Fibroblast of villous mesenchyme (primary cell): ENCODE measurements at regions not wholly inside any gene's neighbourhood (a gene's known extent, or its start where the extent isn't known, plus 50 kb on each side); places are given as distances from the start of the nearest gene placed in this dataset.
"Not testable (repeated sequence)": the region's sequence is repeated elsewhere in the genome, so short reads cannot be mapped to it uniquely, and the experiment has no call there.

ENCODE experiments used
- DNase-seq: peaks from one replicate; pipeline ENCODE4 v3.0.0-alpha.2; 2010; ENCODE audit warnings: low read depth
- H3K4me3 ChIP-seq: 2 replicates; pipeline ENCODE4 v1.5.1; 2011; ENCODE audit warnings: low read depth, mild to moderate bottlenecking, low read length
- TF ChIP-seq, protein P1 (sequence below): IDR thresholded peaks from 2 replicates; pipeline ENCODE4 v1.5.1; 2012; ENCODE audit warnings: low read depth, mild to moderate bottlenecking, low read length; ENCODE audit not compliant: insufficient read depth

DNA sequence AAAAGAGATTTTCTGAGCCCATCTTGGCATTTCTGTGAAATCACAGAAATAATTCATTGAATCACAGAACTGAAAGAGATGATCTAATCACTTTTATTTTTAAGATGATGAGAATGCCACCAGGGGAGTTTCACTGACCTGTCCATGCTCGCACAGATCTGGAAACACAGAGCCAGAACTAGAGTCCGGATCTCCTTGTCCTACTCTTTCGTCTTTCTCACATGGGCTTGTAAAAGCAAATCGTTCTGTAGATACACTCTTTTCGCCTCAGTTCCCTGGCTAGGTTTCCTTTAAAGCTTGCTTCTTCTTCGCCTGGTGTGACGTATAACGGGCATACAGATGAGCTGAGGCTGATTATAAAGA, 122.5 kb upstream of the SPRED1 start:
- H3K4me3 ChIP-seq, result peak overlapping the region; percentile 45
- DNase-seq, result peak; percentile 58
- TF ChIP-seq, protein P1, sequence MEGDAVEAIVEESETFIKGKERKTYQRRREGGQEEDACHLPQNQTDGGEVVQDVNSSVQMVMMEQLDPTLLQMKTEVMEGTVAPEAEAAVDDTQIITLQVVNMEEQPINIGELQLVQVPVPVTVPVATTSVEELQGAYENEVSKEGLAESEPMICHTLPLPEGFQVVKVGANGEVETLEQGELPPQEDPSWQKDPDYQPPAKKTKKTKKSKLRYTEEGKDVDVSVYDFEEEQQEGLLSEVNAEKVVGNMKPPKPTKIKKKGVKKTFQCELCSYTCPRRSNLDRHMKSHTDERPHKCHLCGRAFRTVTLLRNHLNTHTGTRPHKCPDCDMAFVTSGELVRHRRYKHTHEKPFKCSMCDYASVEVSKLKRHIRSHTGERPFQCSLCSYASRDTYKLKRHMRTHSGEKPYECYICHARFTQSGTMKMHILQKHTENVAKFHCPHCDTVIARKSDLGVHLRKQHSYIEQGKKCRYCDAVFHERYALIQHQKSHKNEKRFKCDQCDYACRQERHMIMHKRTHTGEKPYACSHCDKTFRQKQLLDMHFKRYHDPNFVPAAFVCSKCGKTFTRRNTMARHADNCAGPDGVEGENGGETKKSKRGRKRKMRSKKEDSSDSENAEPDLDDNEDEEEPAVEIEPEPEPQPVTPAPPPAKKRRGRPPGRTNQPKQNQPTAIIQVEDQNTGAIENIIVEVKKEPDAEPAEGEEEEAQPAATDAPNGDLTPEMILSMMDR, result no peak

DNA sequence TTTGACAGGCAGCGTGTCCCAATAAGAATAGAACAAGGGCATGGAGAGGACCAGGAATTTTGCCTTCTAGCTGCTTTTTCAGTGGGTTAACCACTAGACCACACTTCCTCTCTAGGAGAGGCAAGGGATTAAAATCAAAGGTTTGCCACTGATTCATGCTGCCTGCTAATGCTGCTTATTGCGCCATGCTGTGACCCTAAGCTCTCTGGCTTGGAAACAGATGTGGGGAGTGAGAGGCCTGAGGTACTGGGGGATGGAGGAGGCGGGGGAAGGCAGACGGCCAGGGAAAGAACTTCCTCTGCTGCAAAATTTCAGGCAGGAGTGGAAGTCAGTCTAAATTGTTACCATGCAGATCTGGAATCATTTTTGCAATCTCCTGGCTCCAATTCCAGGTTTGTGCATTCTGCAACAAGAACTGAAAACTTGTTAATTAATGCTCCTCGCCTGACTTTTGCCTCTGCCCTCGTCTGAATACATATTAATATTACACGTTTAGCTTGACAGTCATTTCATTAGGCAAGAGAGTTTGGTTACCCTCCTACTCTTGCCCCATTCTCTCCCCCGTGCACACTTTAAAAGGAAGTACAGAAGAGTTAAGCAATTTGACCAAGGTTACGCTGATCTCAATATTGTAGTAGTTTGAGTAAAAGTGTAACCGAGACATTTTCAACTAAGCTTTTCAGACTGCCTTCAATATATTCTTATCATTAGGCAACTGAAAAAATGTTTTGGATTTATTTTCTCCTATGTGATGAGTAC, 121.7 kb upstream of the SPRED1 start:
- DNase-seq, result peak; percentile 99
- H3K4me3 ChIP-seq, result no peak overlapping the region
- TF ChIP-seq, protein P1, result no peak

DNA sequence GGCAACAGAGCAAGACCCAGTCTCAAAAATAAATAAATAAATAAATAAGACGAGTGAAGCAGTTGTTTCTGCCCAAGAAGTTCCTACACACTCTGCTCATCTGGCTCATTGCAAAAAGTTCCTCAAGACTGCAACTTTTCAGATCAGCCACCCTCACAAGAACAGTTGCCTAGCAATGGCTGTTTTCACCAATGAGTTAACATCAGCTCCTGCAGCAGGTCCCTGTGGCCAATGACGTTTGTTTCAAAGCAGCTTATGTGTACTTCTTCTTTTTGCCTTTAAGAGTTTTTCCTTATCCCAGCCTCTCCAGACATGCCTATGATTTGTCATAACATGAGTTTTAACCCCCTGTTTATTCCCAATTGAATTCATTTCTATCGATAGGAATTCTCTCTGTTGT, 118.4 kb upstream of the SPRED1 start:
- no peak for DNase-seq
- TF ChIP-seq, protein P1, result no peak
- no peak overlapping the region for H3K4me3 ChIP-seq

DNA sequence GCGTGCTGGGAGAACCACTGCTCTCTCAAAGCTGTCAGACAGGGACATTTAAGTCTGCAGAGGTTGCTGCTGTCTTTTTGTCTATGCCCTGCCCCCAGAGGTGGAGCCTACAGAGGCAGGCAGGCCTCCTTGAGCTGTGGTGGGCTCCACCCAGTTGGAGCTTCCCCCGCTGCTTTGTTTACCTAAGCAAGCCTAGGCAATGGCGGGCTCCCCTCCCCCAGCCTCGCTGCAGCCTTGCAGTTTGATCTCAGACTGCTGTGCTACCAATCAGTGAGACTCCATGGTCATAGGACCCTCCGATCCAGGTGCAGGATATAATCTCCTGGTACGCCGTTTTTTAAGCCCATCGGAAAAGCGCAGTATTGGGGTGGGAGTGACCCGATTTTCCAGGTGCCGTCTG, 110.4 kb upstream of the SPRED1 start:
- H3K4me3 ChIP-seq, DNase-seq: not testable (repeated sequence)

DNA sequence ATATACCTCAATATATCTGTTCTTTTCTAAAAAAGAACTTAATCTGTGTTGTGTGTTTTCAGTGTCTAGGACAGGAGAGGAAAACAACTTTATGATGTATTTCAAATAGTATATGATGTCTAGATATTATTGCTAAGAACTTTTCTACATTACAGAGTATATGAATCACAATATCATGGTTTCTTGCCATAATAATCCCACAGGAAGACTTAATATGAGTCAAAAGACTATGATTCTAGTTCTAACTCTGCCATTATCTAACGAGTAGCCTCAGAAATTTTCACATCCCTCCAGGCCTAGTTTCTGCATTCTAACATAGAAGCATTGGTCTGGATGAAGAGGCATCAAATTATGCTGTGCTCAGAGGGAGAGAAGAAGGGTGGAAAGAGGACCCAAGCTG, 107.7 kb upstream of the SPRED1 start:
- H3K4me3 ChIP-seq, result no peak overlapping the region
- TF ChIP-seq, protein P1, result no peak
- DNase-seq, result no peak

DNA sequence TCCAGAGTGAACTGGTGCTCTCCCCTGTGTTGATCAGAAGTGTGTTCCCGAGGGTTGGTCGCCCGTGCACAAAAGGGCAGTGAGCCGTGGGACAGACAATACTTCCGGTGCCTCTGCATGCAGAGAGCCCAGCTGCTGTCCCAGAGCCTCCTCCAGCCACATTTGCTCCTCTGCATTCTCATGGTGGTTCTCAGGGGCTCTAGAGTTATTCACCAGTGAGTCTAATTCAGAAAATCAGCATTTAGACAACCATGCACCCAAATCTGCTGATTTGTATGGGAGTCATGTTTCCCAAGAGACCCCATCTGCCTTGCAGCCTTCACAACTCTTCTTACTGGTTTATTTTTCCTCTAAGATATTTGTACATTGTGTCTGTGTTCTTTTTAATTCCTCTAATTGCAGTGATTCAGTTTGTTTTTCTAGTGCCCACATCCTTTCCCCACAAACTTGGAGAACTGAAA, 107.0 kb upstream of the SPRED1 start:
- TF ChIP-seq, protein P1, result no peak
- no peak overlapping the region for H3K4me3 ChIP-seq
- DNase-seq, result no peak

DNA sequence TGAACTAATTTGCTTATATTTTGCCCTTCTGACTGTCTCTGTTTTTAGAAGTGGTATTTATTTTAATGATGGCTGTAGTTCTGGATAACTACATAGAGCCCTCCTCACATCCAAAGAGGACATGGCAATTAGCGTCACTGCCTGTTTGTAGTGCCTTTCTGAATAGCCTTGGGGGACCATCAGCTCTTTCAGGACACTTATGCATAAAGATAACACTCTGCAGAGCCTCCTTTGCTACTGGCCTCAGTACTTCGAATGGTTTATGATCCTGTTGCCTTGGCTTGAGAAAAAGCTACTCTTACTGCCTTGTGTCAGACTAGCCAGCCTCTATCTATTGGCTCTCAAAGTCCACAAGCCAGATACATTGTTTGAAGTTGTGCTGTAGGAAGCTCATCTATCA, 105.4 kb upstream of the SPRED1 start:
- H3K4me3 ChIP-seq, result no peak overlapping the region

More for the DNA sequence above, 105.4 kb upstream of the SPRED1 start:
- TF ChIP-seq, protein P1, result no peak
- no peak for DNase-seq
